Ureter (tissue), 1 donor: ENCODE measurements at regions not wholly inside any gene's neighbourhood (a gene's known extent, or its start where the extent isn't known, plus 50 kb on each side); places are given as distances from the start of the nearest gene placed in this dataset.

Experiments used
- DNase-seq: peaks from one replicate; pipeline ENCODE4 v3.0.0-alpha.2; 2020; ENCODE audit warnings: low spot score
- donor health status: DM: yes; HTN: yes; CAD: no.

DNA sequence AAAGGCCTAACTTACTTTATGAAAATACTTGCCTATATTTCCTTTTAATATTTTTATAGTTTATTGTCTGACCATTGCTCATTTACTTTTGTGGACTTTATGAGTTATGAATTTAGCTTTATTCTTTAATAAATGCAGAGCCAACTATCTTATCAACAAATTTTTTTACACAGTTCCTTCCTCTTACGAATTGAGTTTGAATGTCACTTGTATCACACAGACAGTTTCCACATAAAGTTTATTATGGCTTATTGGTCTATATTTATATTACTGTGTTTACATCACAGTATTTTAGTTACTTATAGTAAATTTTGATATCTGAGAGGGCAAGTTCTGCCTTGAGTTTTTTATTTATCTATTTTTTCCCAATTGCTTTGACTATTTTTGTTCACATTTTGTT is 450.6 kb downstream of the C4orf33 start:
- no peak for DNase-seq

DNA sequence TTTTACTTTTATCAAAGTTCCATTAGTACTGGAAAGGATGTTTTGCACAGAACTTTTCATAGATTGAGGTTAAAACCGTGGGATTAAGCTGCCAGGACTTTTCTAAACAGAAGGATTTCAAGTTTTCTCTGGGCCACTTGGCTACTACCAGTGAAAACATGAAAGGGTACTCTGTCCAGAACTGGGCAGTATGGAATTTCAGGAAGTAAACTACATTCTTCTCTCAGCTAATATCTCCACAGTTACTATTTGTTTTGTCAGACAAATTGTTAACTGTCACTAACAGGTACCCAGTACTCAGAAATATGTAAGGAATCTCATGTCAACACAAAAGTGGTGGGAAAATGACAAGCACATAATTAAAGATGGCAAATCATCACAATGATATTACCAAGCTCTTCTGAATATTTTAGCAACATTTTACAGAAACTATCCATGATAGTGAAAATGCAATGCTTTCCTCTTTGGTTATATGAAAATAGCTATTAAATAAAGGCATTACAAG is 454.4 kb downstream of the C4orf33 start:
- no peak for DNase-seq

DNA sequence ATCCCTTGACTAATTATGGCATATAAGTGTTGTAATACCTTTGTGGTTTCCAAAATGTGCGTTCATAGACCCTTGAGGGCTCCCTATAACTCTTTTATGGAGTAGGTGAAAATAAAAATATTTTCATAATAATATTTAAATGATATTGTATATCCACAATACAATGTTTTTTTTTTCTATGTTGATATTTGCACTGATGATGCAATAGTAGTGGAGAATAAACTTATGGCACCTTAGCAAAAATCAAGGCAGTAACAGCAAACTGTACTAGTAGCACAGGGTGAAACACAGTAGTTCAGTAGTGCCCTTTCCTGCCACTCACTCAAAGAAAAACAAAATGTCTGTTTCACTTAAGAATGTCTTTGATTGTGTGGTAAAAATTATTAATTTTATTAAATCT is 465.3 kb downstream of the C4orf33 start:
- DNase-seq, result no peak

DNA sequence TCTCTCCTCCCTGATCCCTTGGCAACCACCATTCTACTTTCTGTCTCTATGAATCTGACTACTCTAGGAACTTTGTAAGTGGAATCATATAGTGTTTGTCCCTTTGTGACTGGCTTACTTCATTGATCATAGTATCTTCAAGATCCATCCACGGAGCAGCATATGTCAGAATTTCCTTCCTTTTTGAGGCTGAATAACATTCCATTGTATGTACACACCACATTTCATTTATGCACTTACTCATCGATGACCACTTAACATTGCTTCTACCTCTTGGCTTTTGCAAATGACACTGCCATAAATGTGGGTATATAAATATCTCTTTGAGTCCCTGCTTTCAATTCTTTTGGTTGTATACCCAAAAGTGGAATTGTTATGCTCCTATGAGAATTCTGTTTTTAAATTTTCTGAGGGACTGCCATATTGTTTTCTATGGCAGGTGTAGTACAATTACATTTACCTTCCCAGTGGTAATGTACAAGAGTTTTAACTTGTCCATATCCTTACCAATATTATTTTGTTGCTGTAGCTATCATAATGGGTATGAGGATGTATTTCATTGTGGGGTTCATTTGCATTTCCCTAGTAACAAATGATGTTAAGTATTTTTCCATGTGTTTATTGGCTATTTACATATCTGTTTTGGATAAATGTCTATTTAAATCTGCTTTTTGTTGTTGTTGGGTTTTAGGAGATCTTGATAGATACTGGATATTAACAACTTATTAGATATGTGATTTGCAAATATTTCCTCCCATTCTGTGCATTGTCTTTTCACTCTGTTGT is 466.1 kb downstream of the C4orf33 start:
- DNase-seq, result no peak

DNA sequence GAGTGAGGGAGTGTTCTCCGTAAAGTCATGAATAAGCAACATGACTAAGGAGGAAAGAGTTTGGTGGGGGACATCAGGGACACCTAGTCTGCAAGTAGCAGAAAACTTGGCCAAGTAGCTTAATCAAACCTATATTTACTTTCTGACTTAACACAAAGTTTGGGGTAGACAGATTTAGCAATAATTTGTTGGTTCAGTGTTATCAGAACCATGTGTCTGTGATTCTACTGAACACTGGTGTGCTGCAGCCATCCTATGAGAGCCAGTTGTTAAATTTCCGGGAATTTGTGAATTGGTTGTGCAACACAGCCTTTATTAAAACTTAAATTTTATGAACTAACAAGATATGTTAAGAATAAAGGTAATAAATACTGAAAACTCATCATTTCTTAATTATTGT is 469.3 kb downstream of the C4orf33 start:
- no peak for DNase-seq

DNA sequence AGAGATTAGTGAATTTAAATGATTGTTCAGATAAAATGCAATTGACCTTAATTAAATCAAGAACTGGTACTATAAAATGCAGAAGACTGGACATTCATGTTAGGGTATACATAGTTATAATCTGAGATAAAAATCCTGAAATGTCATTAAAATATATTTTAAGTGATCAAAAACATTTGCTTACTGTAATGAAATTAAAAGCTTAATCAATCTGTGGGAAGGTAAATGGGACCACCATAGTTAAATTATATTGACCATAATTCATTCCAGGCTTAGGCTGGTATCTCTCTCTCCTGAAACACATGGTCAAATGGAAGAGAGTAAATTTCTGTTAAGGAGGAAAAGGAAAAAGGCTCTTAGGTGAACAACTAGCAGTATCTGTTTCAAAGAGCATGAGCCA is 474.4 kb downstream of the C4orf33 start:
- DNase-seq, result no peak

GRCh38 chr4:129578336-129578735 is 482.4 kb downstream of the C4orf33 start:
- no peak for DNase-seq

DNA sequence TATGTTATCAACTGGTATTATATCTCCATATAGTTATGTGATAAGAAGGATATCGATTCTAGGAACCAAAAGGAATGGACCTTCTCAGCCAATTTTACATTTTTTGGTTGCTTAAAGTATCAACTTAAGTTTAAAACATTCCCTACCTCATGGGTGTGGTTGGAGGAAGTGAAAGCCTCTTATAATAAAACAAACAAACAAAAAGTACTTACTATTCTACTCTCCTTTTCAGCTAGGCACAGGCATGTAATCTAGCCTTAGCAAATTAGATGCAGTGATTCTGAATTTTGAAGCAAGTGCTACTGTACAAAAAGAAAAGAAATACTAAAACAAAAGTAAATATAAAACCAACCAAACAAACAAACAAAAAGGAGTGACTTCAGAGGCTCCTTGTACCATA is 485.4 kb downstream of the C4orf33 start:
- DNase-seq, result no peak

DNA sequence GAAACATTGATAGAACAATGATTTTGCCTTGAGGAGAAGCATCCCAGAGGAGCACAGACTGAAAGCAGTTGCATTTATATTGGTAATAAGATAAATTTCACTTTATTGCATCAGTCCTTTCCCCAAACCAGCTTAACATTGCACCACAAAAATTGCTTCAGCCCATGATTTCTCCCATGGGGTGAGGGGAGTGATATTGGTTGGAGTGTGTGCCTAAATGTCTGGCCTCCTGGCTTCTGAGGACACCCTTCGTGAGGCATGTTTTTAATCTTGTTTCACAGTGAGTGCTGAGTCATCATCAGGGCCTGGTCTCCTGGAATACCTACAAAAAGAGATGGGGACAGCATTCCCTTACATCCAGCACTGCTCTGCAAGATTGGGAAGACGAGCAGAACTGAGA is 487.9 kb downstream of the C4orf33 start:
- no peak for DNase-seq

DNA sequence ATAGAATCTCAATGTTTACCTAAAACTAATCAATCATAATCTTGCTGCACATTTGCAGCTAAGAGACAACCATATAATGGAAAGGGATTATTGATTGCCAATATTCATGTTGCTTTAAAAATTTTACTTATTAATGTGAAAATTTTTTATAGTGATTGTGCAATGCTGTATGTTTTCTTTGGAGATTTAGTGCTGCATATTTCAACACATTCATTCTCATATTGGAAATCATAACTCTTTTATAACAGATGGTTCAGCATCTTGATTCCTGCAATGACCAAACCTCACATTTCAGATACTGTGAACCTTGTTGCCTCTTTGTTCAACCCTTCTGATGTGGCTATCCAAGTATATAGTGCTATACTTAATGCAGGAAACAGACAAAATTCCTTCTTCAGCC is 502.6 kb downstream of the C4orf33 start:
- no peak for DNase-seq

DNA sequence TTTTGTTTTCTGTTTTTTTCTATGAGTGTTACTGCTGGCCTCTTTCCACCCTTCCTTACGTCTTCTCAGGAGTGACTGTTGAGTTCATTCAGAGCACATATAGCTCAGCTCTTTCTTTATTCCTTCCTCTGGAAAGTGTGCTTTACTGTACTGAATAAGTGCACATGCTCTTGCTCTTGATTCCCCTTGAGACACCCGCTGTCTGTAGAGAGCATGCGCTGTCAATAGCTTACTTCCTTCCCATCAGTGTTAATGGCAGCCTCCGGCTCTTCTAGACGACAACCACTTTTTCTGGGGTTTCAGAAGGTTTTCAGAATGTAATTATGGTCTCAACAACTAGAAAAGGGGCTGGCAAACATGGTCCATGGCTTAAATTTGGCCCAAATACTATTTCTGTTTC is 504.9 kb downstream of the C4orf33 start:
- DNase-seq, result no peak

DNA sequence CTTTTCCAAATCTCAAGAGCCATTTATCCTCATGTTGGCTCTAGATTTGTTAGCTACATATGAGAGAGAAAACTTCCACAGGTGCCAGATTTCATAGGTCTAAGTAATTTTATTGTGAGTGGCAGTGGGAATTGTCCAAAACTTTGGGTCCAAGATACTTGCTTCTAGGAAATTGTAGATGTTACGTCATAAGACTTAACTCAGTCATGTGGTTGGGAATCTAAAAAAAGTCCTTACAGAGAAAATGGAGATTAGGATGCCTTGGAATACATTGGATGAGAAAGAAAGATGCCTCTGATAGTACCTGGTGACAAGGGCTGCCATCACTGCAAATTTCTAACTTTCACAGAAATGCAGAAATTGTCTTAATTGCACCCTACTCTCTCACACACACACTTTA is 506.5 kb downstream of the C4orf33 start:
- no peak for DNase-seq

- no peak for DNase-seq
Measured at GRCh38 chr4:129603241-129603931, 507.4 kb downstream of the C4orf33 start.

DNA sequence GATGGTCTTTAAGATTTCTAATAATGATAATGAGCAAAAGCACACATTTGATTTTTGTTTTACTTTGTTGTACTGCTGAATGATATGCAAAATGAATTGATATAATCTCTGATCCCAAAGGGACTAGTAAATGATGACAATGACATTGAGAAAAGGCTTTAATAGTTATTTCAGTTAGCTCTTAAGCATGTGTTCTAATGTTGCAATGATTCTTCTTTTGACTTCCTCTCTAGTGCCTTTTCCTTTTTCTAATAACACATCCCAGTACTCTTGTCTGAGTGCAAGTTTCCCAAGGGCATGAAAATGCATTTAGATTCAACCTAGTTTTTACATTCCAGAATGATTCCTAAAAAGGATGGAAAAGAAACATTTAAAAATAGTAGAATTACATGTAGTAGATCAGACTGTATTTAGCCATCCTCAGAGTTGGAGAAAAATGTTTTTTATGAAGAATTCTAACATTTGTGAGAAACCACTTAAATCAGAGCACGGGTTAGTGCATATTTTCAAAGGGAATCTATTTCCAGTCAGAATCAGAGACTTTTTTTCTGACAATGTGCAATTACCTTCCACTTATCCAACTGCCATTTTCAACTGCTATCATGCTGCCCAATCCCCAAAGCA is 508.8 kb downstream of the C4orf33 start:
- no peak for DNase-seq

DNA sequence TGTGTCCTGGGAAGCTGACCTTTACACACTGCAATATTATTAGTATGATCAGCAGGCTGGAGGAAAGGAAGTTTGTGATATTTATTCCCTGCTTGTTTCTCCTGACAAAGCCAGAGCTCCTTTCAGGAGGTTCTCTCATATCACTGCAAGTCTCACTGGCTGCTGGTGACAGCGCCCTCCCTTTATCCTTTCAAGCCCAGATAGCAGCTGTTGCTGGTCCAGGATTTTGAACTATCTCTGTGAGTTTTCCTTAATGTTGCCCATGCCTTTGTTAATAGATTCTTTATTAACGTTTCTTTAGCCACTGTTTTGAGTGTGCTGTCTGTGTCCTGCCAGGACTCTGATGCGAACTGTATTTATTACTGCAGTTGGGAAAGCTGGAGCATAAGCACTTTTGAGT is 518.7 kb downstream of the C4orf33 start:
- no peak for DNase-seq

DNA sequence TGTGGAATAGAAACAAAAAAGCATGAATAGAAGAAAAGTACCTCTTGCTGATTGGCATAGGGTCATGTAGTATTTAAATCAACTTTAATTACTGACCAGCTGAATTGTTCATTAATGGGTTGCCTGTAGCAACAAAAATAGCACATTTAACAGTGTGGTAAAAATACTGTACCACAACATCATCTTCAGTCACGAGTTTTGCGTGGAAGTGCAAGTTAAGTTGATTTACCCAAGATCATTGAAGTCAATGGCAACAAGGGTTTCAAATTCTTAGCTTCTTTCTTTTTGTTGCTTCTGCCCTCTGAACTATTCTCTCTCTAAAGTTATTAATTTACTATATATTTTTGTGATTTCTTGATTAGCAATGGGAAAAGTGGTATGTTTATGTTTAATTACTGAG is 526.6 kb downstream of the C4orf33 start:
- DNase-seq, result no peak

DNA sequence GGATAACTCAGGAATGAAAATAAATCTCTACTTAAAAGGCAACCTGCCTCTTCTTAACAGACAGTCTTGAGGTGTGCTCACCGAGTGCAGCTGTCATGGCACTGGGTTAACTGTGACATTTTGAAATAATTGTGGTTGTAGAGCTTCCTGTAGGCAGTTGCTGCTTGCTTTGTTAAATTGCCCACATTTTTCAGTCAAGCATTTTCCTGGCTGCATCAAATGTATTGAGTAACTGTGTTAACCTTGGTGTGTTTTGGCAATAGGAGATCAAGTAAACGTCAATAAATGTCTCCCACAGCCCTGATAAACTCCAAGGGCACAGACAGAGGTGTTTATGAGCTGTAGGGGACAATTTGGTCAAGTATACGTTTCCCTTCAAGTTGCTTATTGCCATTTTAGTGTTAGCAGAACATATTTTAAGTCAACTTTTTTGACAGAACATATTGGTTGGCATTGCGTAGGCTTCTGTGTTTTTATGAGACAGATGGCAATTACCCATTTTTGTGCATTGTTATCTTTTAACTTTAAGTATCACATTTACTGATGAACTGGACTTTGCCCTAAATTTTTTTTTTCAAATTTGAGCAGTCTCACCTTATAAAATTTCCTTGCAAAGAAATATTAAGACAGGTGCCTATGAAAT is 527.4 kb downstream of the C4orf33 start:
- no peak for DNase-seq

DNA sequence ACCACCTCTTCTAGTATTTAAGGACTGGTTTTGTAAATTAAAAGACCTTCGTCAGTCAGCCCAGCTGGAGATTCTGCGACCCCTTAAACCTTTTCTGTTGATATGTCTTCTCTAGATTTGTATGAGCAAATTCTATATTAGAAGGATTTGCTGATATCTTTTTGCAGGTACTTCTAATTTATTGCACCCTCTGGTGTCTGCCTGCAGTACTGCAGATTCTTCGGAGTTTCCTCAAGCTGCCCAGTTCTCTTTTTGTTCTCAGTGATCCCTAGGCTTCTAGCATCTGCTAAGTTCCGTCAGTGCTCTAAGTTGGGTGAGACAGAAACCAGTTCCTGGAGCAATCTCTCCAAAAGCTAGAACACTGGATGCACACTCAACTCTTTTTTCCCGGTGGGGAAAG is 545.2 kb downstream of the C4orf33 start:
- peak; percentile 48 for DNase-seq

GRCh38 chr4:129645461-129645860 is 549.5 kb downstream of the C4orf33 start:
- DNase-seq, result no peak

DNA sequence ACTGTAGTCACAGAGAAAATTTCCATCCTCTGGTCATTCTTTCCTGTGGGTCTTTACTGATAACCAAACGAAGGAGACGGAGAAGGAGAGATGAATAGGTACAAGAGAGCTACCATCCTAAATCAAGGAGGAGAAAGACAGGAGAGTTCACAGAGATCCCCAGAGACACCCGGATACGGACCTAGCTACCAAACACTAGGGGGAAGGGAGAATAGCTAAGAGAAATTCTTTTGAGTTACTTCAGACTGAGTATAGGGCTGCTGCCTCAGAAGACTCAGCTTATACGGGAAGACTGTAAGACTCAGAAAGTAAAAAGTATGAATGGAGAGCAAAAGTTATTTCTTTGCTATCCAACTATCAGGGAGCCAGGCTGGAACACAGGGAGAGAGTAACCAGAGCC is 572.1 kb downstream of the C4orf33 start:
- no peak for DNase-seq

DNA sequence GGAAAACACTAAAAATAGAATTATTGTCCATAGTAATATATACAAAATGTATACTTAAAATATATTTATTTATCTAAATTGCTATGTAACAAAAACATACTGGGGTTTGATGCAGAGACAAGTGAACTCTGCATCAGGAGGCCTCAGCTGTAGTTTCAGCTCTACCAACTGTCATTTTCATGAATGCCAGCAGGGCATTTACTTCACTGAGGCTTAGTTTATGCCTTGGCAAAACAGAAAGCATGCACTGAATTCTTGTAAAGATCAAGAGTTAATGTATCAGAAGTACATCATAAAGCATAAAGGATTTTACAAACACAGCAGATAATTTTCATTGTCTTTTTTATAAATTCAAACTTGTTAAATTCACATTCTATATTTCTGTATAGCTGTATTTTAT is 577.0 kb downstream of the C4orf33 start:
- no peak for DNase-seq

DNA sequence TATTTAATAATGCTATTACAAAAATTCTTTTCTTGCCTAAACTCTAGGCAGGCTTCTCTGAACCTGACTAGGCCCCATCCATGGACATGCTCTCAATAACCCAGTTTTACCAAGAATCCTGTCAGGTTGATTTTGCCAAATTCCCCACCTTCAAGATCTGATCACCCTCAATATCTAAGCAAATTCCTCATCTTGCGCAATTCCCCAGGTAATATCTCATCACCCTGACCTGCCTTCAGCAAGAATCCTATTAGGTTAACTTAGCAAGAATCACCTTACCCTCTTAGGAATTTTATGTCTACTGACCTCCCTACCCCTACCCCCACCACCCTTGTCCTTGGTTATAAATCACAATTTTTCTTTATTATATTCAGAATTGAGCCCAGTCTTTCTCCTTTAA is 579.1 kb downstream of the C4orf33 start:
- DNase-seq, result no peak
